Osteoblast (primary cell): ENCODE measurements at regions not wholly inside any gene's neighbourhood (a gene's known extent, or its start where the extent isn't known, plus 50 kb on each side); places are given as distances from the start of the nearest gene placed in this dataset.

Experiments used
- DNase-seq: peaks from one replicate; pipeline ENCODE4 v3.0.0; 2011; ENCODE audit warnings: low spot score, mixed read lengths; ENCODE audit not compliant: insufficient read length; ENCODE audit errors: missing footprints
- H2AFZ ChIP-seq: 2 replicates; pipeline ENCODE4 v1.6.0; 2011; ENCODE audit warnings: mild to moderate bottlenecking, low read length
- H3K27ac ChIP-seq: 2 replicates; pipeline ENCODE4 v1.5.1; 2011; ENCODE audit warnings: mild to moderate bottlenecking, low read depth, low read length, moderate library complexity
- H3K27me3 ChIP-seq: 2 replicates; pipeline ENCODE4 v1.6.0; 2012; ENCODE audit warnings: mild to moderate bottlenecking, control low read depth, inconsistent platforms, low read length, moderate library complexity; ENCODE audit not compliant: insufficient read depth
- H3K36me3 ChIP-seq: 2 replicates; pipeline ENCODE4 v1.5.1; 2011; ENCODE audit warnings: mild to moderate bottlenecking, low read length, control low read depth, moderate library complexity; ENCODE audit not compliant: insufficient read depth
- H3K4me1 ChIP-seq: 2 replicates; pipeline ENCODE4 v1.5.1; 2011; ENCODE audit warnings: mild to moderate bottlenecking, low read length, control low read depth, moderate library complexity; ENCODE audit not compliant: insufficient read depth
- H3K4me2 ChIP-seq: 2 replicates; pipeline ENCODE4 v1.6.0; 2011; ENCODE audit warnings: mild to moderate bottlenecking, low read length; ENCODE audit not compliant: insufficient read depth
- H3K4me3 ChIP-seq: fragments of 200-600 bp; sonication (generic); 3 replicates; pipeline ENCODE4 v1.5.1; 2012; ENCODE audit warnings: mild to moderate bottlenecking, low read length, inconsistent platforms; ENCODE audit not compliant: insufficient read depth
- H3K79me2 ChIP-seq: 2 replicates; pipeline ENCODE4 v1.6.0; 2012; ENCODE audit warnings: mild to moderate bottlenecking, low read length, control low read depth, inconsistent platforms; ENCODE audit not compliant: insufficient read depth
- H3K9me3 ChIP-seq: 2 replicates; pipeline ENCODE4 v1.5.1; 2011; ENCODE audit warnings: low read depth, low read length, control low read depth
- H4K20me1 ChIP-seq: 2 replicates; pipeline ENCODE4 v1.6.0; 2012; ENCODE audit warnings: mild to moderate bottlenecking, low read length, control low read depth; ENCODE audit not compliant: insufficient read depth
- CTCF ChIP-seq: IDR thresholded peaks from 2 replicates; pipeline ENCODE4 v1.5.1; 2011; ENCODE audit warnings: mild to moderate bottlenecking, low read depth, low read length, moderate library complexity; ENCODE audit errors: extremely low read depth

- H3K4me1 ChIP-seq, result peaks cover 50% of the 10 kb centered on the region
- peak overlapping the region; percentile 99 for H3K27ac ChIP-seq
- no peaks in the 10 kb centered on the region for H3K36me3 ChIP-seq
- H3K4me2 ChIP-seq, result no peak overlapping the region
- TF ChIP-seq CTCF, result no peak
- no peak overlapping the region for H2AFZ ChIP-seq
- H4K20me1 ChIP-seq, result no peaks in the 10 kb centered on the region
- H3K9me3 ChIP-seq, result no peaks in the 10 kb centered on the region
- no peaks in the 10 kb centered on the region for H3K27me3 ChIP-seq
- H3K4me3 ChIP-seq, result no peak overlapping the region
- DNase-seq, result no peak
- no peaks in the 10 kb centered on the region for H3K79me2 ChIP-seq
These were observed 105.8 kb upstream of the KLF6 start for GRCh38 chr10:3890602-3891352.

- H3K9me3 ChIP-seq, result no peaks in the 10 kb centered on the region
- H3K4me1 ChIP-seq, result peaks cover 47% of the 10 kb centered on the region
- no peaks in the 10 kb centered on the region for H4K20me1 ChIP-seq
- peak overlapping the region; percentile 17 for H3K4me3 ChIP-seq
- no peak for DNase-seq
- peak overlapping the region; percentile 99 for H3K27ac ChIP-seq
- no peaks in the 10 kb centered on the region for H3K79me2 ChIP-seq
- no peaks in the 10 kb centered on the region for H3K36me3 ChIP-seq
- no peak for TF ChIP-seq CTCF
- no peaks in the 10 kb centered on the region for H3K27me3 ChIP-seq
- no peak overlapping the region for H2AFZ ChIP-seq
- H3K4me2 ChIP-seq, result peak overlapping the region; percentile 53
These were observed 105.0 kb upstream of the KLF6 start for GRCh38 chr10:3889961-3890522.

GRCh38 chr10:3887885-3888476 is 103.0 kb upstream of the KLF6 start:
- H2AFZ ChIP-seq, result peak overlapping the region; percentile 20
- peak overlapping the region; percentile 5 for H3K4me3 ChIP-seq
- peak overlapping the region; percentile 69 for H3K4me2 ChIP-seq
- peak overlapping the region; percentile 99 for H3K27ac ChIP-seq
- no peaks in the 10 kb centered on the region for H3K36me3 ChIP-seq
- H3K4me1 ChIP-seq, result peaks cover 41% of the 10 kb centered on the region
- H4K20me1 ChIP-seq, result no peaks in the 10 kb centered on the region
- no peak for TF ChIP-seq CTCF
- H3K27me3 ChIP-seq, result no peaks in the 10 kb centered on the region
- H3K9me3 ChIP-seq, result no peaks in the 10 kb centered on the region
- peak; percentile 86 for DNase-seq
- H3K79me2 ChIP-seq, result no peaks in the 10 kb centered on the region

- Histone ChIP-seq H3K9me3 (no peaks in the 10 kb centered on the region), H3K4me2 (peak overlapping the region; percentile 69), H4K20me1 (no peaks in the 10 kb centered on the region), H3K27me3 (no peaks in the 10 kb centered on the region), H3K27ac (peak overlapping the region; percentile 99), H3K36me3 (no peaks in the 10 kb centered on the region), H3K4me1 (peaks cover 36% of the 10 kb centered on the region), H3K4me3 (no peak overlapping the region), H2AFZ (no peak overlapping the region), H3K79me2 (no peaks in the 10 kb centered on the region)
- no peak for DNase-seq
- TF ChIP-seq CTCF, result no peak
These were observed 102.4 kb upstream of the KLF6 start for GRCh38 chr10:3887404-3887803.
